SJSA1 (cell line): ENCODE measurements at regions not wholly inside any gene's neighbourhood (a gene's known extent, or its start where the extent isn't known, plus 50 kb on each side); places are given as distances from the start of the nearest gene placed in this dataset.

Experiments
- DNase-seq, 2 experiments: peaks; one replicate each; pipeline ENCODE4 v3.0.0-alpha.2; 2015 to 2020; ENCODE audit warnings: low spot score in 2 of 2, low read depth in 1 of 2
- H3K27ac ChIP-seq: fragments of 250-450 bp; sonication (Bioruptor Pico); 2 replicates; pipeline ENCODE4 v1.5.1; 2020; ENCODE audit warnings: mild to moderate bottlenecking, moderate library complexity
- H3K27me3 ChIP-seq: fragments of 250-450 bp; sonication (Bioruptor Pico); replicated peaks from 2 replicates; pipeline ENCODE4 v1.5.1; 2020; ENCODE audit warnings: mild to moderate bottlenecking, moderate library complexity
- H3K36me3 ChIP-seq: fragments of 250-450 bp; sonication (Bioruptor Pico); 2 replicates; pipeline ENCODE4 v1.5.1; 2020; ENCODE audit warnings: mild to moderate bottlenecking
- H3K4me1 ChIP-seq: fragments of 250-450 bp; sonication (Bioruptor Pico); replicated peaks from 2 replicates; pipeline ENCODE4 v1.6.1; 2021; ENCODE audit warnings: mild to moderate bottlenecking
- H3K4me3 ChIP-seq: fragments of 250-450 bp; sonication (Bioruptor Pico); 2 replicates; pipeline ENCODE4 v1.5.1; 2020; ENCODE audit warnings: mild to moderate bottlenecking
- H3K9me3 ChIP-seq: fragments of 250-450 bp; sonication (Bioruptor Pico); replicated peaks from 2 replicates; pipeline ENCODE4 v1.5.1; 2020; ENCODE audit warnings: mild to moderate bottlenecking

GRCh38 chr13:39100996-39101738 lies 62.9 kb downstream of the NHLRC3 start:
- Histone ChIP-seq H3K27ac (no peak overlapping the region), H3K27me3 (no peaks in the 10 kb centered on the region), H3K4me1 (no peaks in the 10 kb centered on the region), H3K9me3 (no peaks in the 10 kb centered on the region), H3K36me3 (no peaks in the 10 kb centered on the region), H3K4me3 (no peak overlapping the region)
- no peak for DNase-seq

GRCh38 chr13:39102981-39103490 lies 64.8 kb downstream of the NHLRC3 start:
- H3K36me3 ChIP-seq, result no peaks in the 10 kb centered on the region
- no peak overlapping the region for H3K4me3 ChIP-seq
- H3K4me1 ChIP-seq, result no peaks in the 10 kb centered on the region
- no peaks in the 10 kb centered on the region; the same call in 1 of the 2 replicates for H3K27me3 ChIP-seq
- no peaks in the 10 kb centered on the region for H3K9me3 ChIP-seq
- DNase-seq, result no peak
- no peak overlapping the region for H3K27ac ChIP-seq

GRCh38 chr13:39105110-39105509 lies 66.9 kb downstream of the NHLRC3 start:
- no peak overlapping the region for H3K4me3 ChIP-seq
- peaks cover 9% of the 10 kb centered on the region; the same call in 1 of the 2 replicates for H3K27me3 ChIP-seq
- no peaks in the 10 kb centered on the region for H3K36me3 ChIP-seq
- no peak overlapping the region for H3K27ac ChIP-seq
- no peaks in the 10 kb centered on the region for H3K9me3 ChIP-seq
- DNase-seq, result no peak
- H3K4me1 ChIP-seq, result no peaks in the 10 kb centered on the region

GRCh38 chr13:39106216-39107005 lies 68.2 kb downstream of the NHLRC3 start:
- Histone ChIP-seq H3K4me1 (no peaks in the 10 kb centered on the region), H3K27ac (no peak overlapping the region)
- no peak for DNase-seq

GRCh38 chr13:39107561-39107960 lies 69.3 kb downstream of the NHLRC3 start:
- no peak overlapping the region for H3K4me3 ChIP-seq
- no peaks in the 10 kb centered on the region for H3K4me1 ChIP-seq
- H3K36me3 ChIP-seq, result no peaks in the 10 kb centered on the region
- peaks cover 9% of the 10 kb centered on the region; the same call in 1 of the 2 replicates for H3K27me3 ChIP-seq
- H3K9me3 ChIP-seq, result no peaks in the 10 kb centered on the region
- no peak for DNase-seq
- no peak overlapping the region for H3K27ac ChIP-seq

More at GRCh38 chr13:39106216-39107005, 68.2 kb downstream of the NHLRC3 start:
- no peak overlapping the region for H3K4me3 ChIP-seq
- no peaks in the 10 kb centered on the region for H3K9me3 ChIP-seq
- no peaks in the 10 kb centered on the region for H3K36me3 ChIP-seq
- peaks cover 9% of the 10 kb centered on the region; the same call in 1 of the 2 replicates for H3K27me3 ChIP-seq

GRCh38 chr13:39108783-39109182 lies 70.5 kb downstream of the NHLRC3 start:
- Histone ChIP-seq H3K9me3 (no peaks in the 10 kb centered on the region), H3K27me3 (peaks cover 9% of the 10 kb centered on the region; the same call in 1 of the 2 replicates), H3K27ac (no peak overlapping the region), H3K36me3 (no peaks in the 10 kb centered on the region), H3K4me3 (no peak overlapping the region), H3K4me1 (no peaks in the 10 kb centered on the region)
- DNase-seq, result no peak

- no peak overlapping the region for H3K4me3 ChIP-seq
- H3K27me3 ChIP-seq, result peaks cover 9% of the 10 kb centered on the region; the same call in 1 of the 2 replicates
- no peaks in the 10 kb centered on the region for H3K9me3 ChIP-seq
- no peaks in the 10 kb centered on the region for H3K4me1 ChIP-seq
- DNase-seq, result no peak
- H3K36me3 ChIP-seq, result no peaks in the 10 kb centered on the region
- H3K27ac ChIP-seq, result no peak overlapping the region
These were observed 72.4 kb downstream of the NHLRC3 start for GRCh38 chr13:39110518-39111097.

GRCh38 chr13:39111145-39111544 lies 72.9 kb downstream of the NHLRC3 start:
- H3K9me3 ChIP-seq, result no peaks in the 10 kb centered on the region
- no peak overlapping the region for H3K27ac ChIP-seq
- H3K27me3 ChIP-seq, result peaks cover 9% of the 10 kb centered on the region; the same call in 1 of the 2 replicates
- no peaks in the 10 kb centered on the region for H3K4me1 ChIP-seq
- H3K4me3 ChIP-seq, result no peak overlapping the region
- no peaks in the 10 kb centered on the region for H3K36me3 ChIP-seq
- no peak for DNase-seq

- Histone ChIP-seq H3K9me3 (no peaks in the 10 kb centered on the region), H3K36me3 (no peaks in the 10 kb centered on the region)
- no peak for DNase-seq
These were observed 81.2 kb downstream of the NHLRC3 start for GRCh38 chr13:39119422-39119821.

GRCh38 chr13:39123578-39123977 lies 85.3 kb downstream of the NHLRC3 start:
- H3K4me1 ChIP-seq, result no peaks in the 10 kb centered on the region
- 0 out of 2 replicates have a peak, but pooled peaks cover 2% of the 10 kb centered on the region for H3K27me3 ChIP-seq
- no peak overlapping the region for H3K27ac ChIP-seq
- H3K36me3 ChIP-seq, result no peaks in the 10 kb centered on the region
- DNase-seq, result no peak
- H3K9me3 ChIP-seq, result no peaks in the 10 kb centered on the region
- H3K4me3 ChIP-seq, result no peak overlapping the region

More at GRCh38 chr13:39119422-39119821, 81.2 kb downstream of the NHLRC3 start:
- Histone ChIP-seq H3K27ac (no peak overlapping the region), H3K4me1 (no peaks in the 10 kb centered on the region), H3K4me3 (no peak overlapping the region), H3K27me3 (no peaks in the 10 kb centered on the region)

- Histone ChIP-seq H3K4me1 (no peaks in the 10 kb centered on the region), H3K27ac (no peak overlapping the region), H3K4me3 (no peak overlapping the region), H3K36me3 (no peaks in the 10 kb centered on the region), H3K27me3 (0 out of 2 replicates have a peak, but pooled peaks cover 2% of the 10 kb centered on the region), H3K9me3 (no peaks in the 10 kb centered on the region)
- no peak for DNase-seq
These were observed 91.0 kb downstream of the NHLRC3 start for GRCh38 chr13:39129213-39129612.

- Histone ChIP-seq H3K27ac (no peak overlapping the region), H3K36me3 (no peaks in the 10 kb centered on the region), H3K4me1 (no peaks in the 10 kb centered on the region), H3K4me3 (no peak overlapping the region), H3K9me3 (no peaks in the 10 kb centered on the region), H3K27me3 (0 out of 2 replicates have a peak, but pooled peaks cover 2% of the 10 kb centered on the region)
- no peak for DNase-seq
These were observed 92.0 kb downstream of the NHLRC3 start for GRCh38 chr13:39130301-39130700.

GRCh38 chr13:39132286-39133230 lies 94.3 kb downstream of the NHLRC3 start:
- H3K9me3 ChIP-seq, result no peaks in the 10 kb centered on the region
- no peak overlapping the region for H3K4me3 ChIP-seq
- no peak for DNase-seq
- H3K27me3 ChIP-seq, result 0 out of 2 replicates have a peak, but pooled peaks cover 2% of the 10 kb centered on the region
- no peaks in the 10 kb centered on the region for H3K36me3 ChIP-seq
- H3K4me1 ChIP-seq, result no peaks in the 10 kb centered on the region
- no peak overlapping the region for H3K27ac ChIP-seq
